ENCODE measurements at regions not wholly inside any gene's neighbourhood (a gene's known extent, or its start where the extent isn't known, plus 50 kb on each side); places are given as distances from the start of the nearest gene placed in this dataset.

DNA sequence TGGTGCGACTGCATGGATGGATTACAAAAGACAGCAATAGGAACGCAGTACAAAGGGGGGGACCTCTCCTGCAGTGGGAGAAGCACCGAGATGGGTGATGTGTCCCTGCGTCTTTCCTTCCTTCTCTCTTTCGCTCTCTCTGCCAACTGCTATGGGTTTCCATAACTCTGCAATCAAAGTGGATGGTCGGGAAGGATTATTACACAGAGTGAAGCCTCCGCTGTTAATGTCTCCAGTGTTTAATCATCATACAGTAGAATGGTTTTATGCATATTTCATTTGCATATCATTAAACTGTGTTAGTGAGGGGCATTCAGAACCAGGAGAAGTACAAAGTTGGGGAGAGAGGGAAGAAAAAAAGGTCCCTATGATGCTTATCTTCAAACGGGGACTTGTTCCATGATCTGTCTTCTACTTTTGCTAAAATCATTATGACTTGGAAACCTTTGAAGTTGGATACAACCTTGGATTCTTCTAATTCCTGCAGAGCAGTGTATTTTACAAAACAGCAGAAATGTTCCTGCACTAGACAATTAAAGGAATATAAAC, 255.9 kb upstream of the PMFBP1 start:
- Histone ChIP-seq H3K18ac (ENCODE audit: extremely low read depth, low read length) (no peak overlapping the region), H3K9ac (replicated peaks in 1 of 4; ENCODE audit: extremely low read depth in 1 of 4, low read depth in 3 of 4, low read length in 3 of 4) (no peak overlapping the region), H4K5ac (ENCODE audit: insufficient read length, low read depth, low read length) (no peak overlapping the region), H3K4ac (replicated peaks; ENCODE audit: insufficient read length, low read depth, low read length) (no peak overlapping the region), H3K27ac (ENCODE audit: low read depth, low read length) (no peak overlapping the region), H3K23me2 (ENCODE audit: low read depth, low read length) (no peaks in the 10 kb centered on the region), H3K27me3 (replicated peaks in 1 of 4; ENCODE audit: control insufficient read depth in 3 of 4, extremely low read depth in 1 of 4, insufficient read depth in 3 of 4, low read length in 3 of 4) (no peaks in the 10 kb centered on the region), H3K4me3 (ENCODE audit: extremely low read depth in 1 of 4, insufficient read depth in 2 of 4, low read depth in 3 of 4, low read length in 4 of 4) (no peak overlapping the region), H2BK120ac (replicated peaks; ENCODE audit: low read depth, low read length) (no peak overlapping the region), H3K4me1 (replicated peaks in 1 of 4; ENCODE audit: control insufficient read depth in 3 of 4, insufficient read depth in 4 of 4, low read length in 3 of 4) (no peaks in the 10 kb centered on the region), H3K23ac (ENCODE audit: insufficient read length) (no peak overlapping the region), H2AFZ (ENCODE audit: low read length) (no peak overlapping the region), H3K36me3 (ENCODE audit: control insufficient read depth in 2 of 4, insufficient read depth in 4 of 4, low read length in 3 of 4) (no peaks in the 10 kb centered on the region; a peak in 1 of 8 replicates), H2BK20ac (ENCODE audit: low read length) (no peak overlapping the region), H3K14ac (ENCODE audit: insufficient read length) (no peak overlapping the region), H3K79me2 (ENCODE audit: control insufficient read depth in 1 of 2, insufficient read depth in 2 of 2, low read length in 2 of 2) (no peaks in the 10 kb centered on the region), H2BK15ac (ENCODE audit: low read length) (no peak overlapping the region), H2AK5ac (ENCODE audit: low read depth, low read length) (no peak overlapping the region), H4K8ac (ENCODE audit: extremely low read depth, insufficient read depth, low read length) (no peak overlapping the region), H4K91ac (replicated peaks; ENCODE audit: insufficient read length, low read length) (no peak overlapping the region), H3K56ac (replicated peaks; ENCODE audit: insufficient read length, low read depth, low read length) (no peak overlapping the region), H3K9me3 (ENCODE audit: insufficient read depth in 2 of 2, low read depth in 1 of 2, low read length in 1 of 2) (no peaks in the 10 kb centered on the region), H3K4me2 (ENCODE audit: insufficient read depth in 1 of 2, low read depth in 2 of 2, low read length in 2 of 2) (no peak overlapping the region), H2BK5ac (ENCODE audit: low read depth, low read length) (no peak overlapping the region), H3K79me1 (ENCODE audit: low read depth, low read length) (no peaks in the 10 kb centered on the region), H4K20me1 (replicated peaks in 1 of 2; ENCODE audit: control insufficient read depth in 1 of 2, insufficient read depth in 2 of 2, low read length in 2 of 2) (no peaks in the 10 kb centered on the region), H2BK12ac (ENCODE audit: low read depth, low read length) (no peak overlapping the region)
- no peak for FAIRE-seq
- ChIA-PET CTCF (ENCODE audit: partially characterized antibody) (interaction anchor here (0.6 to 1.9 kb wide), 3 partner anchors 16 to 34 kb away, joined by 3 to 7 read pairs (median 3); no protein-coding TSS in a partner anchor), POLR2A (ENCODE audit: partially characterized antibody) (no interaction called here)
- no peak for TF ChIP-seq CREB1 (IDR thresholded peaks at IDR 0.05)
- TF ChIP-seq, protein P1, sequence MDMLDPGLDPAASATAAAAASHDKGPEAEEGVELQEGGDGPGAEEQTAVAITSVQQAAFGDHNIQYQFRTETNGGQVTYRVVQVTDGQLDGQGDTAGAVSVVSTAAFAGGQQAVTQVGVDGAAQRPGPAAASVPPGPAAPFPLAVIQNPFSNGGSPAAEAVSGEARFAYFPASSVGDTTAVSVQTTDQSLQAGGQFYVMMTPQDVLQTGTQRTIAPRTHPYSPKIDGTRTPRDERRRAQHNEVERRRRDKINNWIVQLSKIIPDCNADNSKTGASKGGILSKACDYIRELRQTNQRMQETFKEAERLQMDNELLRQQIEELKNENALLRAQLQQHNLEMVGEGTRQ (IDR thresholded peaks at IDR 0.05; ENCODE audit: low read length) = no peak
- TF ChIP-seq, protein P2, sequence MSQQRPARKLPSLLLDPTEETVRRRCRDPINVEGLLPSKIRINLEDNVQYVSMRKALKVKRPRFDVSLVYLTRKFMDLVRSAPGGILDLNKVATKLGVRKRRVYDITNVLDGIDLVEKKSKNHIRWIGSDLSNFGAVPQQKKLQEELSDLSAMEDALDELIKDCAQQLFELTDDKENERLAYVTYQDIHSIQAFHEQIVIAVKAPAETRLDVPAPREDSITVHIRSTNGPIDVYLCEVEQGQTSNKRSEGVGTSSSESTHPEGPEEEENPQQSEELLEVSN (IDR thresholded peaks at IDR 0.05) = no peak
- WGBS, 2 experiments (ENCODE audit: extremely low coverage in 1 of 2, insufficient coverage in 1 of 2, insufficient read length in 1 of 2, insufficient replicate concordance in 2 of 2, low coverage in 1 of 2, low lambda C conversion rate in 2 of 2, missing lambda C conversion rate in 1 of 2) = 83% methylated on average over 8 of the region's 8 CpGs; no CpG with 5 or more reads in 1 of the 2 experiments
- no peak for DNase-seq (ENCODE audit: low read depth in 1 of 2, low spot score in 2 of 2)
